ENCODE measurements at regions not wholly inside any gene's neighbourhood (a gene's known extent, or its start where the extent isn't known, plus 50 kb on each side); places are given as distances from the start of the nearest gene placed in this dataset.

DNA sequence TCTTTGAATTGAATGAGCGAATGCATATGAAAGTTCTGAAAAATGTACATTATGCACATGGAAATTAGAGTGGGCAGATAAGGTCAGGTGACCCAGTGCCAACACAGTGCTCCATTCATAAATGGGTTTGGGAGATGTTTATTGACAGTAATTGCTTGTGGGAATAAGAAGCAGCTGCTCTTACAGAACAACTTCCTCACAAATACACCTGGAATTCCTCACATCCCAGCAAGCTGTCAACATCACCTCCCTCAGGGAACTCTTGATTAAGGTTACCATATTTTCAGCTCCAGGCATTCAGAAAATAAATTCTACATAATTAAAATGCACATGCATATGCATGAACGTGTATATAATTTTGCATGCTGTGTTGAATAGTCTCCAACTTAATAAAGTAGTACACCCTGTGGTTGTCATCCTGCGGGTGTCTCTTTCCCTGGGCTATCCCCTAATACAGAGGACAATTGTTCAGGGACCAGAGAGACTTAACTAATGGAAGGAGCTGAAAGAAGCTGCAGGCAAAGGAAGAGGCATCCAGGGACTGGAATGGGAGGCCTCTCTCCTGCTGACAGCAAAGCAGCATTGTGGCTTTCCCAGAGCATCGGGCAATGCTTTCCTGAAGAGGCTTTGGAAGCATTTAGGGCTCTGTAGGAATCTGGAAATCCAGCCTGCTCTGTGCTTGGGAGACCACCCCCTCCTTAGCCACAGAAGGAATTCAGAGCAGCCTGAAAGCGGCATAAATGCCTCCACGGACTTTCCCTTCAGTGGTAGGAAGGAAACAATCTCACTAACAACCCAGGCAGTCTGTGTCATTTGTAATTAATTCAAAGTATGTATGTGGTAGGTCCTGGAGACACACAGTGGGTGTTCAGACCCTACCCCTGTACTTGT lies 55.2 kb upstream of the GNG12 start:
- no peak overlapping the region for H3K27ac ChIP-seq
- H3K79me2 ChIP-seq: no peaks in the 10 kb centered on the region
- no peak overlapping the region for H3K4me3 ChIP-seq
- H3K4me2 ChIP-seq: no peak overlapping the region
- H2AFZ ChIP-seq: no peak overlapping the region
- 54% methylated on average over 6 of the region's 6 CpGs for WGBS (ENCODE audit: low lambda C conversion rate, missing lambda C conversion rate)
- no peaks in the 10 kb centered on the region for H3K36me3 ChIP-seq (replicated peaks; ENCODE audit: insufficient read depth, low read depth)
- no peaks in the 10 kb centered on the region for H3K9me3 ChIP-seq (ENCODE audit: low read depth)
- TF ChIP-seq EZH2 (IDR thresholded peaks at IDR 0.05; ENCODE audit: borderline replicate concordance) (no peak), EZH2phosphoT487 (IDR thresholded peaks at IDR 0.05; ENCODE audit: low read depth, severe bottlenecking, unreplicated experiment) (no peak)
- TF ChIP-seq, protein P1, sequence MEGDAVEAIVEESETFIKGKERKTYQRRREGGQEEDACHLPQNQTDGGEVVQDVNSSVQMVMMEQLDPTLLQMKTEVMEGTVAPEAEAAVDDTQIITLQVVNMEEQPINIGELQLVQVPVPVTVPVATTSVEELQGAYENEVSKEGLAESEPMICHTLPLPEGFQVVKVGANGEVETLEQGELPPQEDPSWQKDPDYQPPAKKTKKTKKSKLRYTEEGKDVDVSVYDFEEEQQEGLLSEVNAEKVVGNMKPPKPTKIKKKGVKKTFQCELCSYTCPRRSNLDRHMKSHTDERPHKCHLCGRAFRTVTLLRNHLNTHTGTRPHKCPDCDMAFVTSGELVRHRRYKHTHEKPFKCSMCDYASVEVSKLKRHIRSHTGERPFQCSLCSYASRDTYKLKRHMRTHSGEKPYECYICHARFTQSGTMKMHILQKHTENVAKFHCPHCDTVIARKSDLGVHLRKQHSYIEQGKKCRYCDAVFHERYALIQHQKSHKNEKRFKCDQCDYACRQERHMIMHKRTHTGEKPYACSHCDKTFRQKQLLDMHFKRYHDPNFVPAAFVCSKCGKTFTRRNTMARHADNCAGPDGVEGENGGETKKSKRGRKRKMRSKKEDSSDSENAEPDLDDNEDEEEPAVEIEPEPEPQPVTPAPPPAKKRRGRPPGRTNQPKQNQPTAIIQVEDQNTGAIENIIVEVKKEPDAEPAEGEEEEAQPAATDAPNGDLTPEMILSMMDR (IDR thresholded peaks at IDR 0.05; ENCODE audit: poor library complexity): no peak
- no peak for DNase-seq (ENCODE audit: low spot score)
- H3K4me1 ChIP-seq (ENCODE audit: insufficient read depth): no peaks in the 10 kb centered on the region
- no peaks in the 10 kb centered on the region for H4K20me1 ChIP-seq (ENCODE audit: insufficient read depth, poor library complexity, severe bottlenecking)
- no peaks in the 10 kb centered on the region for H3K9me2 ChIP-seq (replicated peaks; ENCODE audit: insufficient read depth)
- H3K27me3 ChIP-seq: no peaks in the 10 kb centered on the region

DNA sequence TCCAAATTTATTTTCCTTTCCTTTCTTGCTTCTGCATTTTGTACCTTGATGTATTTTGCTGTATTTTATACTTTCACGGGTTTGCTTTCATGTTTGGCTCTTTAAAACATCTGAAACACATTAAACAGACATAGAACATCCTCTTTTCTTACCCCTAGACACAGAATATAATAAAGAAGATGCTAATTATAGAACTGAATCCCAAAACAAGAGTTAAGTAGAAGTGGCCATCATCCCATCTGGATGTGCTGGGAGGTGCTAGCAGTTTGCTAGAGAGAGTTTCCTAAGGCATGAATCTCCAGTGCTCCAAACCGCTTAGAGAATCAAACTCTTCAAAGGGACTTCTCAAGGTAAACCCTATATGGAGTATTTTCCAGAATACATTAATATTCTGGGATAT lies 53.9 kb upstream of the GNG12 start:
- no peaks in the 10 kb centered on the region for H3K27me3 ChIP-seq
- H3K9me2 ChIP-seq (replicated peaks; ENCODE audit: insufficient read depth): no peaks in the 10 kb centered on the region
- TF ChIP-seq, protein P1 (IDR thresholded peaks at IDR 0.05; ENCODE audit: poor library complexity): no peak
- no peak for TF ChIP-seq EZH2 (IDR thresholded peaks at IDR 0.05; ENCODE audit: borderline replicate concordance)
- TF ChIP-seq EZH2phosphoT487 (IDR thresholded peaks at IDR 0.05; ENCODE audit: low read depth, severe bottlenecking, unreplicated experiment): no peak
- no peak overlapping the region for H3K4me2 ChIP-seq
- no peaks in the 10 kb centered on the region for H4K20me1 ChIP-seq (ENCODE audit: insufficient read depth, poor library complexity, severe bottlenecking)
- H3K4me1 ChIP-seq (ENCODE audit: insufficient read depth): no peaks in the 10 kb centered on the region
- no peak overlapping the region for H3K27ac ChIP-seq
- H2AFZ ChIP-seq: no peak overlapping the region
- no peaks in the 10 kb centered on the region for H3K36me3 ChIP-seq (replicated peaks; ENCODE audit: insufficient read depth, low read depth)
- H3K79me2 ChIP-seq: no peaks in the 10 kb centered on the region
- H3K9me3 ChIP-seq (ENCODE audit: low read depth): no peaks in the 10 kb centered on the region
- WGBS (ENCODE audit: low lambda C conversion rate, missing lambda C conversion rate): 83% methylated on average over 2 of the region's 2 CpGs
- no peak overlapping the region for H3K4me3 ChIP-seq
- no peak for DNase-seq (ENCODE audit: low spot score)

DNA sequence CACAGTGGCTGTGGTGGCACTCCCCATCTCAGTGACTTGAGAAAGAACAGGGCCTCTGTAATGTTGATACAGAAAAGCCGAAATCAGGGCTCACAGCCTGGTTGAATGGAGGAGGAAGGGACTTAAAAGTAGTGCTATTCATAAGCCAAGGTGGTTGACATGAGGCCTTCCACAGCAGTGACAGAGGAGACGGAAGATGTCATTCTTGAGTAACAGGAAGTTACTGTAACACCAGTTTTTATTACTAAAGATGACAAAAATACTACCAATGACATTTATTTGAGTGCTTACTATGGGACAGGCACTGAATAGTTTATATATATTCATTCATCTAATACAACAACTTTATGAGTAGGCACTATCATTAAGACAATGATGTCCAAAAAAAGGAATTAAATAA lies 52.8 kb upstream of the GNG12 start:
- no peaks in the 10 kb centered on the region for H3K36me3 ChIP-seq (replicated peaks; ENCODE audit: insufficient read depth, low read depth)
- no peak overlapping the region for H3K4me2 ChIP-seq
- H3K9me3 ChIP-seq (ENCODE audit: low read depth): no peaks in the 10 kb centered on the region
- H3K27ac ChIP-seq: no peak overlapping the region
- 98% methylated on average over 2 of the region's 2 CpGs for WGBS (ENCODE audit: low lambda C conversion rate, missing lambda C conversion rate)
- H3K27me3 ChIP-seq: no peaks in the 10 kb centered on the region
- DNase-seq (ENCODE audit: low spot score): no peak
- H3K9me2 ChIP-seq (replicated peaks; ENCODE audit: insufficient read depth): no peaks in the 10 kb centered on the region
- H3K4me3 ChIP-seq: no peak overlapping the region
- no peaks in the 10 kb centered on the region for H4K20me1 ChIP-seq (ENCODE audit: insufficient read depth, poor library complexity, severe bottlenecking)
- no peak overlapping the region for H2AFZ ChIP-seq
- no peaks in the 10 kb centered on the region for H3K4me1 ChIP-seq (ENCODE audit: insufficient read depth)
- no peak for TF ChIP-seq EZH2phosphoT487 (IDR thresholded peaks at IDR 0.05; ENCODE audit: low read depth, severe bottlenecking, unreplicated experiment)
- TF ChIP-seq, protein P1 (IDR thresholded peaks at IDR 0.05; ENCODE audit: poor library complexity): no peak
- TF ChIP-seq EZH2 (IDR thresholded peaks at IDR 0.05; ENCODE audit: borderline replicate concordance): no peak
- H3K79me2 ChIP-seq: no peaks in the 10 kb centered on the region
